Lower leg skin (tissue), 3 donors: ENCODE measurements at regions not wholly inside any gene's neighbourhood (a gene's known extent, or its start where the extent isn't known, plus 50 kb on each side); places are given as distances from the start of the nearest gene placed in this dataset.

Source experiments
- POLR2A ChIP-seq, 2 donors: fragments of 450-650 bp; IDR thresholded peaks; one replicate each; pipeline ENCODE4 v1.6.1; 2016 to 2017; ENCODE audit warnings: antibody characterized with exemption in 2 of 2, mild to moderate bottlenecking in 1 of 2, moderate library complexity in 1 of 2
- TF ChIP-seq, protein P1 (sequence below), 3 donors: fragments of 450-650 bp; IDR thresholded peaks; one replicate each; pipeline ENCODE4 v1.5.1; 2016; ENCODE audit warnings: antibody characterized with exemption in 3 of 3, mild to moderate bottlenecking in 3 of 3, moderate library complexity in 2 of 3

DNA sequence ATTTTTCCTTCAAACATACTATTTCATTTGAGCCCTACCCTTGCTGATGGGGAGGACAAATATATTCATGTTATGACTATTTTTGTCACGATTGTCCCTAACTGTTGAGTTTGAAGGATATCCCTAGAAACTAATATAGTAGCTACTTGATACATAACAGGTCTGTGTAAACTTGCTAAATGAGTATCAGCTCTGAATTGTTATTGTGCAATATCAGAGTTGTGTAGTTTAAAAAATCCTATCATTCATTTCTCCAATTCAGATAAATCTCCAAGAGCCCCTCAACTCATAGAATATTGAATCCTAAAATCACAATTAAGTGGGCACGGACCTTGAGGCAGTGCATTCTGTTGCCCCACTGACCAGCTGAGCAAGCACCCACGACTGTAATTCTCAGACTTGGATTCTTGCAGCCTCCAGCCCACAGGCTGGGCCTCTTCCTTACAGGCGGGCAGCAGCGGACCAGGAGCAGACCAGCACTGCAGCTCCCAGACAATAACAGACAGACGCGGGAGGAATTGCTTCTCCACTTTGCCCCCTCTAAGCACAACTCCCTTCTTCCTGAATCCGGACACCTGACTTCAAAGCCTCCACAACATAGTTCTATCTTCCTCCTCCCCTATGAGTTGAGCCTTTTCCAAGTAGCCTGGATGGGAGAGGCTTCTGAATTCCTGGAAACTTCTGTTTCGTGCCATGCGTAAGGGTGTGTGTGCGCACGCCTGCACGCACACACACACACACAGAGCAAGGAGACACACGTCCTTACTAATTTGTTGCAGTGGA lies 337.6 kb upstream of the ARGLU1 start:
- TF ChIP-seq, protein P1, sequence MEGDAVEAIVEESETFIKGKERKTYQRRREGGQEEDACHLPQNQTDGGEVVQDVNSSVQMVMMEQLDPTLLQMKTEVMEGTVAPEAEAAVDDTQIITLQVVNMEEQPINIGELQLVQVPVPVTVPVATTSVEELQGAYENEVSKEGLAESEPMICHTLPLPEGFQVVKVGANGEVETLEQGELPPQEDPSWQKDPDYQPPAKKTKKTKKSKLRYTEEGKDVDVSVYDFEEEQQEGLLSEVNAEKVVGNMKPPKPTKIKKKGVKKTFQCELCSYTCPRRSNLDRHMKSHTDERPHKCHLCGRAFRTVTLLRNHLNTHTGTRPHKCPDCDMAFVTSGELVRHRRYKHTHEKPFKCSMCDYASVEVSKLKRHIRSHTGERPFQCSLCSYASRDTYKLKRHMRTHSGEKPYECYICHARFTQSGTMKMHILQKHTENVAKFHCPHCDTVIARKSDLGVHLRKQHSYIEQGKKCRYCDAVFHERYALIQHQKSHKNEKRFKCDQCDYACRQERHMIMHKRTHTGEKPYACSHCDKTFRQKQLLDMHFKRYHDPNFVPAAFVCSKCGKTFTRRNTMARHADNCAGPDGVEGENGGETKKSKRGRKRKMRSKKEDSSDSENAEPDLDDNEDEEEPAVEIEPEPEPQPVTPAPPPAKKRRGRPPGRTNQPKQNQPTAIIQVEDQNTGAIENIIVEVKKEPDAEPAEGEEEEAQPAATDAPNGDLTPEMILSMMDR (IDR thresholded peaks at IDR 0.05): no peak
- TF ChIP-seq POLR2A (IDR thresholded peaks at IDR 0.05): no peak
